Astrocyte (in vitro differentiated cells and primary cell): ENCODE measurements at regions not wholly inside any gene's neighbourhood (a gene's known extent, or its start where the extent isn't known, plus 50 kb on each side); places are given as distances from the start of the nearest gene placed in this dataset.
"Not testable (repeated sequence)": the region's sequence is repeated elsewhere in the genome, so short reads cannot be mapped to it uniquely, and the experiment has no call there.

ENCODE experiments used
- DNase-seq: peaks from one replicate; pipeline ENCODE4 v3.0.0-alpha.2; 2010; ENCODE audit warnings: low read depth
- FAIRE-seq: peaks from 2 replicates; lab custom pipeline; 2011; peaks lifted over from hg19 to GRCh38; lab: Jason Lieb, UNC
- H2AFZ ChIP-seq: 2 replicates; pipeline ENCODE4 v1.6.0; 2012; ENCODE audit warnings: low read depth, low read length, inconsistent platforms
- H3K27ac ChIP-seq: 2 replicates; pipeline ENCODE4 v1.5.1; 2011; ENCODE audit warnings: low read depth, low read length, inconsistent platforms
- H3K27me3 ChIP-seq: 2 replicates; pipeline ENCODE4 v1.6.0; 2011; ENCODE audit warnings: low read length, inconsistent platforms; ENCODE audit not compliant: insufficient read depth
- H3K36me3 ChIP-seq: 2 replicates; pipeline ENCODE4 v1.5.1; 2011; ENCODE audit warnings: low read length, inconsistent platforms; ENCODE audit not compliant: insufficient read depth
- H3K4me1 ChIP-seq: 2 replicates; pipeline ENCODE4 v1.5.1; 2011; ENCODE audit warnings: low read length, inconsistent platforms; ENCODE audit not compliant: insufficient read depth
- H3K4me2 ChIP-seq: 2 replicates; pipeline ENCODE4 v1.6.0; 2012; ENCODE audit warnings: low read length, inconsistent platforms
- H3K4me3 ChIP-seq: 2 replicates; pipeline ENCODE4 v1.5.1; 2011; ENCODE audit warnings: low read depth, mild to moderate bottlenecking, low read length, inconsistent platforms; ENCODE audit not compliant: insufficient read depth
- H3K79me2 ChIP-seq: 2 replicates; pipeline ENCODE4 v1.6.0; 2012; ENCODE audit warnings: mild to moderate bottlenecking, low read length, inconsistent platforms; ENCODE audit not compliant: insufficient read depth
- H3K9ac ChIP-seq: 2 replicates; pipeline ENCODE4 v1.6.0; 2012; ENCODE audit warnings: mild to moderate bottlenecking, low read length, inconsistent platforms
- H3K9me3 ChIP-seq: 2 replicates; pipeline ENCODE4 v1.5.1; 2012; ENCODE audit warnings: low read depth, mild to moderate bottlenecking, low read length, inconsistent platforms; ENCODE audit not compliant: insufficient read depth
- H4K20me1 ChIP-seq: 2 replicates; pipeline ENCODE4 v1.6.0; 2012; ENCODE audit warnings: low read length, inconsistent platforms; ENCODE audit not compliant: insufficient read depth
- H3K27ac Mint-ChIP-seq: one replicate; pipeline ENCODE4 v1.8.0; 2021; ENCODE audit warnings: mild to moderate bottlenecking, mixed read lengths; ENCODE audit not compliant: unreplicated experiment
- H3K27me3 Mint-ChIP-seq: one replicate; pipeline ENCODE4 v1.8.0; 2021; ENCODE audit warnings: low read depth, mixed read lengths; ENCODE audit not compliant: unreplicated experiment
- H3K36me3 Mint-ChIP-seq: one replicate; pipeline ENCODE4 v1.8.0; 2021; ENCODE audit warnings: low read depth, mixed read lengths; ENCODE audit not compliant: unreplicated experiment
- H3K4me1 Mint-ChIP-seq: one replicate; pipeline ENCODE4 v1.8.0; 2021; ENCODE audit warnings: low read depth, mixed read lengths; ENCODE audit not compliant: unreplicated experiment
- H3K4me3 Mint-ChIP-seq: one replicate; pipeline ENCODE4 v1.8.0; 2021; ENCODE audit warnings: mild to moderate bottlenecking, moderate library complexity, mixed read lengths; ENCODE audit not compliant: unreplicated experiment
- H3K9me3 Mint-ChIP-seq: one replicate; pipeline ENCODE4 v1.8.0; 2021; ENCODE audit warnings: mild to moderate bottlenecking, mixed read lengths; ENCODE audit not compliant: unreplicated experiment
- EZH2 ChIP-seq: IDR thresholded peaks from 2 replicates; pipeline ENCODE4 v1.6.1; 2012; ENCODE audit warnings: mild to moderate bottlenecking, low read length, inconsistent platforms; ENCODE audit not compliant: insufficient read depth
- TF ChIP-seq, protein P1 (sequence below): IDR thresholded peaks from 2 replicates; pipeline ENCODE4 v1.5.1; 2011; ENCODE audit warnings: low read depth, mild to moderate bottlenecking, inconsistent platforms, low read length, moderate library complexity; ENCODE audit not compliant: insufficient read depth

DNA sequence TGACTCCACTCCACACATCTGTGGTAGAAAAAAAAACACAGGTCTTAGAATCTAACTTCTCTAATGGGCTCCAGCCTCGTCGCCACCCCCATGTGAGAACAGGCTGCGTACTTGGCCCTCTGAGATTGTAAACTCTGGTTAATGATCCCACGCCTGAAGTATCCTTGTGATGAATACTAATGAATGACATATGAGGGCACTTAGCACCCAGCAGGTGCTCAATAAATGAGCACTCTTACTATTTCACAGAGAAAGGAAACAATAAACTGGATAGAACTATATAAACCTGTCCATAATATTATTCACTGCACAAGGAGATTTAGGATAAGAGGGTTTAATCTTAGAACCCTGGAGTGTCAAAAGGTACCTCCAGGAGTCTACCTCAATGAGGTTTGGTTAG lies 310.1 kb upstream of the HNRNPA3 start:
- Histone ChIP-seq H3K27ac (no peak overlapping the region), H3K36me3 (no peaks in the 10 kb centered on the region), H2AFZ (no peak overlapping the region), H3K4me2 (no peak overlapping the region), H4K20me1 (no peaks in the 10 kb centered on the region), H3K79me2 (no peaks in the 10 kb centered on the region), H3K9me3 (no peaks in the 10 kb centered on the region), H3K4me1 (no peaks in the 10 kb centered on the region), H3K4me3 (no peak overlapping the region), H3K9ac (no peak overlapping the region), H3K27me3 (no peaks in the 10 kb centered on the region)
- DNase-seq, result no peak
- no peaks in the 10 kb centered on the region for H3K36me3 Mint-ChIP-seq
- no peak for FAIRE-seq
- peaks cover 5% of the 10 kb centered on the region for H3K27me3 Mint-ChIP-seq
- peaks cover 3% of the 10 kb centered on the region for H3K9me3 Mint-ChIP-seq
- no peak for TF ChIP-seq EZH2
- TF ChIP-seq, protein P1, sequence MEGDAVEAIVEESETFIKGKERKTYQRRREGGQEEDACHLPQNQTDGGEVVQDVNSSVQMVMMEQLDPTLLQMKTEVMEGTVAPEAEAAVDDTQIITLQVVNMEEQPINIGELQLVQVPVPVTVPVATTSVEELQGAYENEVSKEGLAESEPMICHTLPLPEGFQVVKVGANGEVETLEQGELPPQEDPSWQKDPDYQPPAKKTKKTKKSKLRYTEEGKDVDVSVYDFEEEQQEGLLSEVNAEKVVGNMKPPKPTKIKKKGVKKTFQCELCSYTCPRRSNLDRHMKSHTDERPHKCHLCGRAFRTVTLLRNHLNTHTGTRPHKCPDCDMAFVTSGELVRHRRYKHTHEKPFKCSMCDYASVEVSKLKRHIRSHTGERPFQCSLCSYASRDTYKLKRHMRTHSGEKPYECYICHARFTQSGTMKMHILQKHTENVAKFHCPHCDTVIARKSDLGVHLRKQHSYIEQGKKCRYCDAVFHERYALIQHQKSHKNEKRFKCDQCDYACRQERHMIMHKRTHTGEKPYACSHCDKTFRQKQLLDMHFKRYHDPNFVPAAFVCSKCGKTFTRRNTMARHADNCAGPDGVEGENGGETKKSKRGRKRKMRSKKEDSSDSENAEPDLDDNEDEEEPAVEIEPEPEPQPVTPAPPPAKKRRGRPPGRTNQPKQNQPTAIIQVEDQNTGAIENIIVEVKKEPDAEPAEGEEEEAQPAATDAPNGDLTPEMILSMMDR, result no peak
- no peak overlapping the region for H3K4me3 Mint-ChIP-seq
- no peaks in the 10 kb centered on the region for H3K4me1 Mint-ChIP-seq
- no peak overlapping the region for H3K27ac Mint-ChIP-seq

DNA sequence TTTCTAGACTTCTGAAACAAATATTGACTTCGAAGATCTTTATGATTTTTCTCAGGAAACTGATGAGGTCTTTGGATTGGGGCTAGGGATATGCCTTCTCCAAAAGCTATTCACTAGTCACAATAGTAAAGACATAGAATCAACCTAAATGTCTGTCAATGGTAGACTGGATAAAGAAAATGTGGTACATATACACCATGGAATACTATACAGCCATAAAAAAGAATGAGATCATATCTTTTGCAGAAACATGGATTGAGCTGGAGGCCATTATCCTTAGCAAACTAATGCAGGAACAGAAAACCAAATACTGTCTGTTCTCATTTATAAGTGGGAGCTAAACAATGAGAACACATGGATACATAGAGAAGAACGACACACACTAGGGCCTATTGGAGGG lies 308.5 kb upstream of the HNRNPA3 start:
- FAIRE-seq, H3K4me1 ChIP-seq, H3K36me3 ChIP-seq, H4K20me1 ChIP-seq, H3K79me2 ChIP-seq, H3K27ac ChIP-seq, H3K9me3 ChIP-seq, H3K27me3 ChIP-seq, H3K4me3 Mint-ChIP-seq, H3K27ac Mint-ChIP-seq, H3K4me1 Mint-ChIP-seq, H3K9me3 Mint-ChIP-seq, H3K4me2 ChIP-seq, H2AFZ ChIP-seq, H3K36me3 Mint-ChIP-seq, DNase-seq, H3K9ac ChIP-seq, H3K4me3 ChIP-seq, H3K27me3 Mint-ChIP-seq: not testable (repeated sequence)

DNA sequence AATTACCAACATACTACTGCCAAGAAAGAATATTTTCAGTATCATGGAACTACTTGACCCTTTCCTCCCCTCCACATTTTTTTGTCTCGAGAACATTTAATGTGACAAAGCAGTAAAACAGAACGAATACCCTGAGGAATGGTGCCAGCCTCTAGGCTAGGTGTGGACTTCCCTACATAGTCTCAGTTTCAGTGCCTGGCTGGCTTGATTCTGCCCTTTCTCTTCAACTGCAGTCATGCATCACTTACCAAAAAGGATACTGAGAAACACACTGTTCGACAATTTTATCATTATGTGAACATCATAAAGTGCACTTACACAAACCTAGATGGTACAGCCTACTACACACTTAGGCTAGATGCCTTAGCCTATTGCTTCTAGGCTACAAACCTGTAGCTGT lies 305.3 kb upstream of the HNRNPA3 start:
- H4K20me1 ChIP-seq, result no peaks in the 10 kb centered on the region
- H3K27me3 ChIP-seq, result no peaks in the 10 kb centered on the region
- H3K4me2 ChIP-seq, result no peak overlapping the region
- H3K79me2 ChIP-seq, result no peaks in the 10 kb centered on the region
- no peaks in the 10 kb centered on the region for H3K4me1 Mint-ChIP-seq
- no peaks in the 10 kb centered on the region for H3K9me3 ChIP-seq
- no peak for DNase-seq
- no peaks in the 10 kb centered on the region for H3K36me3 Mint-ChIP-seq
- no peak overlapping the region for H3K9ac ChIP-seq
- H3K36me3 ChIP-seq, result no peaks in the 10 kb centered on the region
- no peak overlapping the region for H3K27ac Mint-ChIP-seq
- H3K4me3 ChIP-seq, result no peak overlapping the region
- H3K27me3 Mint-ChIP-seq, result peaks cover 5% of the 10 kb centered on the region
- no peaks in the 10 kb centered on the region for H3K4me1 ChIP-seq
- H3K4me3 Mint-ChIP-seq, result no peak overlapping the region
- H2AFZ ChIP-seq, result no peak overlapping the region
- H3K27ac ChIP-seq, result no peak overlapping the region
- TF ChIP-seq, protein P1, result no peak
- TF ChIP-seq EZH2, result no peak
- FAIRE-seq, result no peak
- peaks cover 3% of the 10 kb centered on the region for H3K9me3 Mint-ChIP-seq
